CD14-positive monocyte (primary cell): ENCODE measurements at regions not wholly inside any gene's neighbourhood (a gene's known extent, or its start where the extent isn't known, plus 50 kb on each side); places are given as distances from the start of the nearest gene placed in this dataset.
A peak's percentile ranks its signal among the peaks of the same experiment; 100 is the strongest.
"Not testable (repeated sequence)": the region's sequence is repeated elsewhere in the genome, so short reads cannot be mapped to it uniquely, and the experiment has no call there.

Experiments used
- DNase-seq, 3 donors: peaks; one replicate each; pipeline ENCODE4 v3.0.0-alpha.2; 2011 to 2022
- H2AFZ ChIP-seq: 2 replicates; pipeline ENCODE4 v1.6.0; 2012; ENCODE audit warnings: mild to moderate bottlenecking, low read depth, low read length, inconsistent platforms; ENCODE audit not compliant: insufficient read depth, poor library complexity, severe bottlenecking
- H3K27ac ChIP-seq, 2 donors: 1 replicate in 1 of 2; 2 replicates in 1 of 2; pipeline ENCODE4 v1.5.1; 2012 to 2013; ENCODE audit warnings: low read length in 2 of 2, control low read depth in 1 of 2, inconsistent platforms in 1 of 2, low read depth in 1 of 2, mild to moderate bottlenecking in 1 of 2
- H3K27me3 ChIP-seq, 2 donors: one replicate each; pipeline versions ENCODE4 v1.6.0 to v1.6.1; 2011 to 2013; ENCODE audit warnings: low read length in 2 of 2; ENCODE audit not compliant: control insufficient read depth in 2 of 2, insufficient read depth in 2 of 2
- H3K36me3 ChIP-seq, 2 donors: replicated peaks in 1 of 2; 1 replicate in 1 of 2; 2 replicates in 1 of 2; pipeline versions ENCODE4 v1.5.1 to v1.6.1; 2012 to 2013; ENCODE audit warnings: low read length in 2 of 2, control low read depth in 1 of 2, inconsistent platforms in 1 of 2, mild to moderate bottlenecking in 1 of 2; ENCODE audit not compliant: insufficient read depth in 2 of 2, control insufficient read depth in 1 of 2
- H3K4me1 ChIP-seq, 2 donors: 1 replicate in 1 of 2; 2 replicates in 1 of 2; pipeline versions ENCODE4 v1.5.1 to v1.6.1; 2012 to 2013; ENCODE audit warnings: low read length in 2 of 2, control low read depth in 1 of 2, inconsistent platforms in 1 of 2, mild to moderate bottlenecking in 1 of 2, moderate library complexity in 1 of 2; ENCODE audit not compliant: insufficient read depth in 2 of 2, control insufficient read depth in 1 of 2
- H3K4me2 ChIP-seq: replicated peaks from 2 replicates; pipeline ENCODE3; 2012; ENCODE audit warnings: low read length, moderate library complexity, mild to moderate bottlenecking; ENCODE audit not compliant: poor library complexity, severe bottlenecking; ENCODE audit errors: extremely low read depth
- H3K4me3 ChIP-seq, 3 experiments: fragments of 200-600 bp in 1 of 3; sonication (generic) in 1 of 3; replicated peaks in 1 of 3; 1 replicate in 2 of 3; 2 replicates in 1 of 3; pipeline ENCODE4 v1.5.1; 2011 to 2013; ENCODE audit warnings: low read length in 3 of 3, mild to moderate bottlenecking in 3 of 3, control low read depth in 2 of 3, low read depth in 2 of 3, inconsistent platforms in 1 of 3, moderate library complexity in 1 of 3
- H3K79me2 ChIP-seq: 2 replicates; pipeline ENCODE4 v1.6.0; 2012; ENCODE audit warnings: mild to moderate bottlenecking, control low read depth, inconsistent platforms, low read length, moderate library complexity; ENCODE audit not compliant: insufficient read depth
- H3K9ac ChIP-seq: 2 replicates; pipeline ENCODE4 v1.6.0; 2017; ENCODE audit warnings: low read length, mild to moderate bottlenecking; ENCODE audit not compliant: insufficient read depth, poor library complexity, severe bottlenecking
- H3K9me3 ChIP-seq, 2 donors: replicated peaks in 1 of 2; 1 replicate in 1 of 2; 2 replicates in 1 of 2; pipeline versions ENCODE4 v1.5.1 to v1.6.1; 2012 to 2013; ENCODE audit warnings: low read length in 2 of 2, control low read depth in 1 of 2; ENCODE audit not compliant: control insufficient read depth in 1 of 2, insufficient read depth in 1 of 2
- H4K20me1 ChIP-seq: 2 replicates; pipeline ENCODE4 v1.6.0; 2012; ENCODE audit warnings: mild to moderate bottlenecking, low read length, control low read depth, moderate library complexity; ENCODE audit not compliant: insufficient read depth
- H3K27ac Mint-ChIP-seq, 7 donors: one replicate each; pipeline ENCODE4 v1.8.0; 2020; ENCODE audit warnings: mild to moderate bottlenecking in 7 of 7, mixed read lengths in 7 of 7, moderate library complexity in 6 of 7, inconsistent platforms in 2 of 7
- H3K27me3 Mint-ChIP-seq, 3 donors: one replicate each; pipeline ENCODE4 v1.8.0; 2021 to 2022; ENCODE audit warnings: low read depth in 3 of 3, mild to moderate bottlenecking in 3 of 3, mixed read lengths in 3 of 3, moderate library complexity in 3 of 3, inconsistent platforms in 1 of 3
- H3K36me3 Mint-ChIP-seq, 2 donors: one replicate each; pipeline ENCODE4 v1.8.0; 2020; ENCODE audit warnings: mixed read lengths in 2 of 2, inconsistent platforms in 1 of 2, mild to moderate bottlenecking in 1 of 2
- H3K4me1 Mint-ChIP-seq: one replicate; pipeline ENCODE4 v1.8.0; 2020; ENCODE audit warnings: mild to moderate bottlenecking, mixed read lengths
- H3K4me3 Mint-ChIP-seq, 2 donors: one replicate each; pipeline ENCODE4 v1.8.0; 2020; ENCODE audit warnings: mild to moderate bottlenecking in 2 of 2, mixed read lengths in 2 of 2, moderate library complexity in 1 of 2
- H3K9me3 Mint-ChIP-seq, 7 donors: one replicate each; pipeline ENCODE4 v1.8.0; 2020 to 2022; ENCODE audit warnings: mixed read lengths in 7 of 7, mild to moderate bottlenecking in 6 of 7, moderate library complexity in 6 of 7, inconsistent platforms in 2 of 7
- CTCF ChIP-seq: fragments of 200-600 bp; IDR thresholded peaks from one replicate; pipeline ENCODE4 v1.8.0; 2022; ENCODE audit warnings: antibody characterized with exemption, mild to moderate bottlenecking
- WGBS: methylation state at CpG from one replicate; pipeline ENCODE4 v1.1.5; 2013; ENCODE audit warnings: missing lambda C conversion rate; ENCODE audit not compliant: insufficient coverage; 5-methylcytosine and 5-hydroxymethylcytosine counted together
- intact Hi-C, 2 donors: fragments of 100-400 bp; cut with micrococcal nuclease; formaldehyde crosslinking; loops; one replicate each; pipeline versions ENCODE4 v1.15.0 to v1.15.1; 2023

DNA sequence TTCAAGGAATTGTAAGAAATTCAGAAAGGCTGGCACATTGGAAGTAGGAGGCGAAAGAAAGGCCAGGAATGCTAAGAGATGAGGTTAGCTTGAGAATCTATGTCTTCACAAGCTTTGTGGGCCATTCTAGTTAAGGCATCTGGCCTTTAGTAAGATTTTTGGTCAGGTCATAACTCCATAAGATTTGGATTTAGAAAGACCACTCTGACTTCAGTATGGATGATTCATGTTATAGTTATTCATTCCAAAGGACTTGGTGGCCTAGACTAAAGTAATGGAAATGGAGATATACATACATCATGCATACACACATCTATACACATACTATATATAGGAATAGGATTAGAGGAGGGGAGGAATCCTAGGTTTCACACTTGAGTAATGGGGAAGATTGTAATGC, 77.5 kb downstream of the SEPTIN7 start:
- no peaks in the 10 kb centered on the region for H3K27me3 Mint-ChIP-seq
- H3K9me3 Mint-ChIP-seq, result no peaks in the 10 kb centered on the region
- no peak for TF ChIP-seq CTCF
- H3K4me1 Mint-ChIP-seq, result no peaks in the 10 kb centered on the region
- Histone ChIP-seq H3K9ac (no peak overlapping the region), H3K9me3 (no peaks in the 10 kb centered on the region), H3K4me1 (no peaks in the 10 kb centered on the region), H3K79me2 (no peaks in the 10 kb centered on the region), H3K36me3 (peaks cover 39 to 75% of the 10 kb centered on the region in 2 donors), H3K27ac (no peak overlapping the region), H2AFZ (no peak overlapping the region), H3K27me3 (no peaks in the 10 kb centered on the region), H3K4me2 (no peak overlapping the region), H4K20me1 (no peaks in the 10 kb centered on the region), H3K4me3 (no peak overlapping the region)
- peaks cover 44 to 59% of the 10 kb centered on the region in 2 donors for H3K36me3 Mint-ChIP-seq
- H3K4me3 Mint-ChIP-seq, result no peak overlapping the region
- peak overlapping the region in 2 of 7 donors; percentile 39 to 42 for H3K27ac Mint-ChIP-seq
- intact Hi-C loops, result no loop called here
- WGBS, result 100% methylated on average over 1 of the region's 1 CpG
- DNase-seq, result no peak

DNA sequence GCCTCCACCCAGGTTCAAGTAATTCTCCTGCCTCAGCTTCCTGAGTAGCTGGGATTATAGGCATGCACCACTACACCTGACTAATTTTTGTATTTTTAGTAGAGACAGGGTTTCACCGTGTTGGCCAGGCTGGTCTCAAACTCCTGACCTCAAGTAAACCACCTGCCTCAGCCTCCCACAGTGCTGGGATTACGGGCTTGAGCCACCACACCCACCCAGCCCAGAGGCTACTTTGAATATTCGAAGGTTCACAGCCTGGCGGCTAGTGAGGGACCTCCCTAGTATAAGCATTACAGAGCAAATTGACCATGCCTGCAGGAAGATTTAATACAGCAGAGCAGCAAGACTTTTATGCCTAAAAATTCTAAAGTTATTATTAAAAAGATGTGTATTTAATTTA, 86.6 kb downstream of the SEPTIN7 start:
- H3K79me2 ChIP-seq, intact Hi-C loops, H3K4me3 Mint-ChIP-seq, H3K9me3 ChIP-seq, H3K4me3 ChIP-seq, H3K27me3 Mint-ChIP-seq, H3K4me2 ChIP-seq, H3K4me1 ChIP-seq, H3K27ac Mint-ChIP-seq, H4K20me1 ChIP-seq, H2AFZ ChIP-seq, H3K9me3 Mint-ChIP-seq, H3K4me1 Mint-ChIP-seq, H3K27ac ChIP-seq, DNase-seq, H3K9ac ChIP-seq, H3K27me3 ChIP-seq: not testable (repeated sequence)
- WGBS, result no CpG with 5 or more reads among the region's 4 CpGs
- peaks cover 58 to 67% of the 10 kb centered on the region in 2 donors for H3K36me3 Mint-ChIP-seq
- peaks cover 37 to 86% of the 10 kb centered on the region in 2 donors for H3K36me3 ChIP-seq
